RWPE1 (cell line): ENCODE measurements at regions not wholly inside any gene's neighbourhood (a gene's known extent, or its start where the extent isn't known, plus 50 kb on each side); places are given as distances from the start of the nearest gene placed in this dataset.
A peak's percentile ranks its signal among the peaks of the same experiment; 100 is the strongest.

Source experiments
- CTCF ChIA-PET: fragments of 350-600 bp; sonication (Branson Sonifier 250); formaldehyde crosslinking; extraction: SDS; loops from one replicate; lab custom pipeline; 2021; lab: Yijun Ruan, JAX
- POLR2A ChIA-PET: fragments of 400-600 bp; formaldehyde crosslinking; extraction: SDS; loops from one replicate; lab custom pipeline; 2020; ENCODE audit warnings: antibody characterized with exemption; ENCODE audit not compliant: low non-redundant PET; lab: Yijun Ruan, JAX
- DNase-seq: peaks from one replicate; pipeline ENCODE4 v3.0.0; 2012; ENCODE audit warnings: low spot score
- H3K27ac ChIP-seq: fragments of 450-650 bp; 2 replicates; pipeline ENCODE4 v1.5.1; 2017
- TF ChIP-seq, protein P1 (sequence below): fragments of 450-650 bp; conservative IDR thresholded peaks from 2 replicates; pipeline ENCODE4 v1.5.1; 2017; ENCODE audit warnings: low read depth, mild to moderate bottlenecking

DNA sequence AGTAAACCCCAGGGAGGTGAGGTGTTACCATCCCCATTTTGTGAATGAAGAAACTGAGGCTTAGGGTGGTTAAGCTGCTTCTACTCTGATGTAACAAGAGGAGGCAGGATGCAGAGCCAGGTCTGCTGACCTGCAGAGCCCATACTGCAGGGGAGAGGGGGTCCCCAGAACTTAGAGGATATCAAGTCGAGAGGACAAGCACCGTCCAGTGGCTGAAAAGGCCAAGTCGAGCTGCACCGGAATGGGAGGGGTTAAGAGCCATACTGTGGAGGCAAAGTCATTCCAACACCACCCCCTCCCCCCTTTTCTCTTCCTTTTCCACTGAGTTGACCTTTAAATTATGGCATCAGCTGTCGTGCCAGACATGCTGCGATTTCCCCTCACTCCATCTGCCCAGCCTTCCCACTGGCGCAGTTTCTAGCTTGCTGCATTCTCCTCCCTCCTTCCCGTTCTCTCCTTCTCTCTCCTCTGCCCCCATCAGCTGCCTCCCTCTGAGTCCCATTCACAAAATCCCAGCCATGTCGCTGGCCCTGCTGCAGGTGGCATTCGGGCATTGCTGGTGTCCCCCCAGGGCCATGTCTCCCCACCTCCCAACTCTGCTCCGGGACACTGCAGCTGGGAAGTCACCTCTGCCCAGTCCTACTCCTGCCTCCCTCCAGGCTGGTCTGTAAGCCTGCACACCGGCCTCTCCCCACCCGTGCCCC is 346.9 kb downstream of the DYSF start:
- CTCF ChIA-PET: interaction anchor here (0.6 to 1.0 kb wide), 3 partner anchors 30 to 265 kb away, joined by 3 to 4 read pairs (median 3); no protein-coding TSS in a partner anchor
- TF ChIP-seq, protein P1, sequence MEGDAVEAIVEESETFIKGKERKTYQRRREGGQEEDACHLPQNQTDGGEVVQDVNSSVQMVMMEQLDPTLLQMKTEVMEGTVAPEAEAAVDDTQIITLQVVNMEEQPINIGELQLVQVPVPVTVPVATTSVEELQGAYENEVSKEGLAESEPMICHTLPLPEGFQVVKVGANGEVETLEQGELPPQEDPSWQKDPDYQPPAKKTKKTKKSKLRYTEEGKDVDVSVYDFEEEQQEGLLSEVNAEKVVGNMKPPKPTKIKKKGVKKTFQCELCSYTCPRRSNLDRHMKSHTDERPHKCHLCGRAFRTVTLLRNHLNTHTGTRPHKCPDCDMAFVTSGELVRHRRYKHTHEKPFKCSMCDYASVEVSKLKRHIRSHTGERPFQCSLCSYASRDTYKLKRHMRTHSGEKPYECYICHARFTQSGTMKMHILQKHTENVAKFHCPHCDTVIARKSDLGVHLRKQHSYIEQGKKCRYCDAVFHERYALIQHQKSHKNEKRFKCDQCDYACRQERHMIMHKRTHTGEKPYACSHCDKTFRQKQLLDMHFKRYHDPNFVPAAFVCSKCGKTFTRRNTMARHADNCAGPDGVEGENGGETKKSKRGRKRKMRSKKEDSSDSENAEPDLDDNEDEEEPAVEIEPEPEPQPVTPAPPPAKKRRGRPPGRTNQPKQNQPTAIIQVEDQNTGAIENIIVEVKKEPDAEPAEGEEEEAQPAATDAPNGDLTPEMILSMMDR: no peak
- DNase-seq: no peak
- no peak overlapping the region for H3K27ac ChIP-seq
- POLR2A ChIA-PET: no interaction called here

DNA sequence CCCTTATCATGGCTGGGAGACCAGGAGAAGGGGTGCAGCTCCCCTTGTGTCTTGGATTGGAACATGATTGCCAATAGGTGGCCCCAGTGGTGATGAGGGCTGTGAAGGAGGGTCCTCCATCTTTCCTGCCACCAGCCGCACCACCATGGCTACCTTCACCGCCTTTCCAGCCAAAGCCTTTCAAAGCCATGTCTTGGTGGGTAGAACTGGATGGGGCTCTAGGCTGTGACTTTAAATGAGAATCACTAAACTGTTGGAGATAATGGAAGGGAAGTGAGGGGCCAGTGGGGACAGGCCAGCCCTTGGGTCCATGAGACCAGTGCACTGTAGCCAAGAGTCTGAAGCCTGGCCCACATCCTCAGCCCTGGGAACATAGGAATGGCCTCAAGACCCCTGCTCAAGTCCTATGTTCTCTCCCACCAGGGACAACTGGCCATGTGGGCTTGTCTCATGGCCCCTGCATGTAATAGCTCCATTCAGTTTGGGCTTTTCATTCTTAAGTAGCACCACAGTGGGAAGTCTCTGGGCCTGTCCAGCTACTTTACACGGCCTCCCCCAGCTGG is 345.7 kb downstream of the DYSF start:
- ChIA-PET POLR2A (no interaction called here), CTCF (interaction anchor here (0.6 to 1.9 kb wide), 9 partner anchors 13 to 322 kb away, joined by 3 to 7 read pairs (median 3); no protein-coding TSS in a partner anchor)
- TF ChIP-seq, protein P1: no peak
- H3K27ac ChIP-seq: no peak overlapping the region
- no peak for DNase-seq

DNA sequence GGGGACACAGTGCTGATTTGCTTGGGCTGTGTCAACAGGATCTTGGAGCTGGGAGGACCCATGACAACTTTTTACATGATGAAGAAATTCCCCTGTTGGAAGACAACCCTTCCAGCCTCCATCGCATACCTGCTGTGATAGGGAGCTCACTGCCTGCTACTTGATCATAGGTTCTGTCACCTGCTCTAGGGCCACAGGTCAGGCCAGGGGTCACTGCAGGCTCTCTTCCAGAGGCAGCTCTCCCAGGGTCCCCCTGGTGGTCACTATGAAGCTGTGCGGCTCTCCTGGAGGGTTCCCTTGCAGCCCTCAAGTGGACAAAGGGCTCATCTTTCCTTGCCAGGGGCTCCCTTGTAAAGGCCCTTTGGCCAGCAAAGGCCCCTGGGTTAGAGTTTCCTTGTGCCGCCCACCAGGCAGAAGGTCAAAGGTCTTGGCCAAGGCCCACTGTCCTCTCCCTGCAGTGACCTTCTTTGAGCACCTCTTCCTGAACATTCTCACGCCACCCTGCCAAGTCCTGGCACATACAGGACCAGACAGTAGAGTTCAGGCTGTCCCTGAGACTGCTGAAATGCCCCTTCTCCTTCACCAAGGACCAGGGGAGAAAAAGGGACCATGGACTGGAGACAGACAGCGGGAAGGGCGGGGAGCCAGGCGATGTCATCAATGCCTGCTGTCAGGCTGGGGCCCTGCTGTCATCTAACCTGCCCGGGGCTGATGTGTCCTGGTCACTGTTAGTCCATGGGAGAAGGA is 345.1 kb downstream of the DYSF start:
- DNase-seq: peak; percentile 45
- TF ChIP-seq, protein P1: peak; percentile 38; the same call in 1 of the 2 replicates
- ChIA-PET CTCF (interaction anchor here (0.5 to 2.1 kb wide), 11 partner anchors 12 to 252 kb away, joined by 3 to 7 read pairs (median 3); no protein-coding TSS in a partner anchor), POLR2A (no interaction called here)
- H3K27ac ChIP-seq: no peak overlapping the region

DNA sequence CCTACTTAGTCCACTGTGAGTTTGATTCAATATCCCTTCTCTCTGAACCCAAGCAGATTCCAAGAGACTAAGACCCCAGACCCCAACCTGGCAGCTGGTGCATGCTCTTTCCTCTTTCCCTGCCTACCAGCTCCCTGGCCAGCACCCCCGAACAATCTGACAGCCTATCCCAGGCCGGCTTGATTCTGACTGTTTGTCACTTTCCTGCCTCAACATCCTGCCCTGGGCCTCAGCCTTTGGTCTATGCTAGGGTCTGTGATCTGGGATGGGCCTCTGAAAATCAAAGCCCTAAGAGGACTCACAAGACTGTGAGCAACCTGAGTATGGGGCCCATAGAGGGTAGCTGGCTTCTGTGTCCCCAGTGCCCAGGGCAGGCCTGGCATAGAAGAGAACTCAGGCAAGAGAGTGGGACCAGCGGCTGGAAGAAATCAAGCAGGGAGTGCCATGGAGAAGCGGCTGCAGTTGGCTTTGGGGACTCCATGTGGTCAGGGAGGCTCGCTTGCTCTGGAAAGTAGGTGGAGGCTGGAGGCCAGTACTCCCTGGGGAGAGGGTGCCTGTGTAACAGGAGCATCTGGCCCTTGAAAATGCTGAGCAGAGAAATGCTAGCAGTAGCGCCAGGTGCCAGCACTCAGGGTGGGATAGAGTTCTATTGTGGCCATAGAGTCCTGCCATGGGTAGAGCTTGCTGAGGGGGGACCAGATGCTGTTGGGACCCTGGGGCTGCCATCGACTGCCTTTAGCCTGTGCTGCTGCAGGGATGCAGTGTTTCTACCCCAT is 343.9 kb downstream of the DYSF start:
- ChIA-PET POLR2A (no interaction called here), CTCF (interaction anchor here (0.6 to 2.1 kb wide), 5 partner anchors 11 to 251 kb away, joined by 3 to 7 read pairs (median 6); no protein-coding TSS in a partner anchor)
- TF ChIP-seq, protein P1: no peak
- no peak for DNase-seq
- H3K27ac ChIP-seq: no peak overlapping the region

DNA sequence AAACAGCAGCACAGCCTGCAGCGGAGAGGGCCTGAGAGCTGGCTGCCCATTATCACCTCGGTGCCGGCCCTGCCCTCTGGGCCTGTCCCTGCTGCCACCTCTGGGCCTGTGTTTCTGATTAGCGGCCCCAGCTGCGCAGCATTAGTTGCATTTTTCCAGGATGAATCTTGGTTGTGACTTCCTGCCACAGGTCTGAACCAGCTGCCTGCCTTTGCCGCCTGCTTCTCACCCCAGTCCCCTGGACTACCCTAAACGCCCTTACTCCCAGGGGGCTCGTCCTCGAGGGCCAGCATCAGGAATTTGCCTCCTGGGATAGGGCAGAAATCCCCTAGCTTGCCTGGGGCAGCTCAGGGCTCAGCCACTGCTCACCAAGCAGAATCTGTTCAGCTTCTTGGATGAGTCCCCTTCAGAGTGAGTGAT is 342.8 kb downstream of the DYSF start:
- TF ChIP-seq, protein P1: no peak
- peak; percentile 26 for DNase-seq
- POLR2A ChIA-PET: no interaction called here
- CTCF ChIA-PET: interaction anchor here (0.5 kb wide), 1 partner anchor 165 kb away, joined by 3 read pairs; no protein-coding TSS in a partner anchor
- peak overlapping the region; percentile 35 for H3K27ac ChIP-seq

DNA sequence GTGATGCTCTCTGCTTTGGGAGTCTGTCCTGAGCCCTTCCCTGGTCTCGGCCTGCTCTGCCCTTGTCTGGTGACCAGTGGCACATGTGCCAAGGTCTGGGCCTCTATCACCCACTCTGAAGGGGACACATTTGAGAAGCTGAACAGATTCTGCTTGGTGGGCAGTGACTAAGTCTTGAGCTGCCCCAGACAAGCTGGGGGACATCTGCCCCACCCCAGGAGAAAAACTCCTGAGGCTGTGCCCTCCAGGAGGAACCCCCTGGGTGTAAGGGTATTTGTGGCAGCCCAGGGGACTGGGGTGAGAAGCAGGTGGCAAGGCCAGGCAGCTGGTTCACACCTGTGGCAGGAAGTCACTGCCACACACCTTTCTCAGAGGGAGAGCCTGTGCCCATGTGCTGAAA is 342.1 kb downstream of the DYSF start:
- TF ChIP-seq, protein P1: no peak
- peak overlapping the region; percentile 35; the same call in 1 of the 2 replicates for H3K27ac ChIP-seq
- no peak for DNase-seq
- POLR2A ChIA-PET: no interaction called here
- CTCF ChIA-PET: interaction anchor here (1.3 kb wide), 1 partner anchor 10 kb away, joined by 4 read pairs; no protein-coding TSS in a partner anchor
